Vagina (tissue), 2 donors: ENCODE measurements at regions not wholly inside any gene's neighbourhood (a gene's known extent, or its start where the extent isn't known, plus 50 kb on each side); places are given as distances from the start of the nearest gene placed in this dataset.
"Not testable (repeated sequence)": the region's sequence is repeated elsewhere in the genome, so short reads cannot be mapped to it uniquely, and the experiment has no call there.

Experiments
- DNase-seq, 2 donors: peaks; one replicate each; pipeline ENCODE4 v3.0.0-alpha.2; 2017; ENCODE audit errors: extremely low spot score in 2 of 2
- H3K27ac ChIP-seq: fragments of 200-600 bp; sonication (generic); one replicate; pipeline ENCODE4 v1.5.1; 2019
- H3K27me3 ChIP-seq: fragments of 200-600 bp; sonication (generic); one replicate; pipeline ENCODE4 v1.5.1; 2019
- H3K36me3 ChIP-seq, 2 donors: fragments of 200-600 bp; sonication (generic); one replicate each; pipeline ENCODE4 v1.5.1; 2017 to 2019
- H3K4me1 ChIP-seq: fragments of 200-600 bp; sonication (generic); one replicate; pipeline ENCODE4 v1.5.1; 2019
- H3K4me3 ChIP-seq, 2 donors: fragments of 200-600 bp; sonication (generic); 1 replicate in 1 of 2; 2 replicates in 1 of 2; pipeline ENCODE4 v1.5.1; 2016 to 2019
- H3K9me3 ChIP-seq: fragments of 200-600 bp; sonication (generic); one replicate; pipeline ENCODE4 v1.5.1; 2019
- CTCF ChIP-seq, 3 experiments: fragments of 450-650 bp in 2 of 3; fragments of 200-600 bp in 1 of 3; sonication (generic) in 1 of 3; IDR thresholded peaks; one replicate each; pipeline ENCODE4 v1.5.1; 2017 to 2019; ENCODE audit warnings: antibody characterized with exemption in 3 of 3, mild to moderate bottlenecking in 2 of 3, moderate library complexity in 2 of 3
- POLR2A ChIP-seq, 2 donors: fragments of 450-650 bp; IDR thresholded peaks; one replicate each; pipeline ENCODE4 v1.6.1; 2017; ENCODE audit warnings: antibody characterized with exemption in 2 of 2, mild to moderate bottlenecking in 2 of 2, moderate library complexity in 2 of 2
- POLR2AphosphoS5 ChIP-seq, 2 donors: sonication (generic); formaldehyde crosslinking; IDR thresholded peaks; one replicate each; pipeline ENCODE4 v1.9.0; 2017; ENCODE audit warnings: antibody characterized with exemption in 2 of 2, mild to moderate bottlenecking in 2 of 2, low read depth in 1 of 2; ENCODE audit not compliant: insufficient read depth in 1 of 2
- intact Hi-C: fragments of 100-400 bp; cut with DNase I; formaldehyde crosslinking; loops from one replicate; pipeline ENCODE4 v1.15.1; 2023

- Histone ChIP-seq H3K9me3 (no peaks in the 10 kb centered on the region), H3K27ac (no peak overlapping the region), H3K36me3 (no peaks in the 10 kb centered on the region), H3K4me3 (no peak overlapping the region), H3K27me3 (no peaks in the 10 kb centered on the region), H3K4me1 (no peaks in the 10 kb centered on the region)
- no peak for DNase-seq
- TF ChIP-seq POLR2AphosphoS5 (IDR thresholded peaks at IDR 0.05; ENCODE audit: insufficient read depth in 1 of 2, low read depth in 1 of 2): no peak
- no peak for TF ChIP-seq POLR2A (IDR thresholded peaks at IDR 0.05)
- no peak for TF ChIP-seq CTCF (IDR thresholded peaks at IDR 0.05)
- intact Hi-C loops: no loop called here
These were observed 1209.8 kb upstream of the ACO1 start for GRCh38 chr9:31174681-31175080.

GRCh38 chr9:31183866-31184265 lies 1200.6 kb upstream of the ACO1 start:
- Histone ChIP-seq H3K4me3 (no peak overlapping the region), H3K36me3 (no peaks in the 10 kb centered on the region), H3K9me3 (no peaks in the 10 kb centered on the region), H3K4me1 (no peaks in the 10 kb centered on the region), H3K27ac (no peak overlapping the region), H3K27me3 (no peaks in the 10 kb centered on the region)
- TF ChIP-seq POLR2AphosphoS5 (IDR thresholded peaks at IDR 0.05; ENCODE audit: insufficient read depth in 1 of 2, low read depth in 1 of 2) (no peak), POLR2A (IDR thresholded peaks at IDR 0.05) (no peak), CTCF (IDR thresholded peaks at IDR 0.05) (no peak)
- no peak for DNase-seq
- intact Hi-C loops: no loop called here

- intact Hi-C loops: no loop called here
- Histone ChIP-seq H3K4me3 (no peak overlapping the region), H3K27ac (no peak overlapping the region), H3K9me3 (no peaks in the 10 kb centered on the region), H3K36me3 (no peaks in the 10 kb centered on the region), H3K4me1 (no peaks in the 10 kb centered on the region), H3K27me3 (no peaks in the 10 kb centered on the region)
- TF ChIP-seq CTCF (IDR thresholded peaks at IDR 0.05): no peak
- no peak for TF ChIP-seq POLR2AphosphoS5 (IDR thresholded peaks at IDR 0.05; ENCODE audit: insufficient read depth in 1 of 2, low read depth in 1 of 2)
- no peak for TF ChIP-seq POLR2A (IDR thresholded peaks at IDR 0.05)
- no peak for DNase-seq
These were observed 1198.6 kb upstream of the ACO1 start for GRCh38 chr9:31185831-31186230.

GRCh38 chr9:31188496-31188895 lies 1195.9 kb upstream of the ACO1 start:
- no peaks in the 10 kb centered on the region for H3K36me3 ChIP-seq
- no peaks in the 10 kb centered on the region for H3K27me3 ChIP-seq
- H3K9me3 ChIP-seq: no peaks in the 10 kb centered on the region
- DNase-seq: no peak
- no peaks in the 10 kb centered on the region for H3K4me1 ChIP-seq
- no peak overlapping the region for H3K27ac ChIP-seq
- intact Hi-C loops: no loop called here
- TF ChIP-seq POLR2AphosphoS5 (IDR thresholded peaks at IDR 0.05; ENCODE audit: insufficient read depth in 1 of 2, low read depth in 1 of 2) (no peak), POLR2A (IDR thresholded peaks at IDR 0.05) (no peak), CTCF (IDR thresholded peaks at IDR 0.05) (no peak)
- no peak overlapping the region for H3K4me3 ChIP-seq

- Histone ChIP-seq H3K4me1 (no peaks in the 10 kb centered on the region), H3K27ac (no peak overlapping the region), H3K36me3 (no peaks in the 10 kb centered on the region), H3K4me3 (no peak overlapping the region), H3K9me3 (no peaks in the 10 kb centered on the region), H3K27me3 (no peaks in the 10 kb centered on the region)
- no peak for DNase-seq
- TF ChIP-seq POLR2A (IDR thresholded peaks at IDR 0.05): no peak
- intact Hi-C loops: no loop called here
These were observed 1173.4 kb upstream of the ACO1 start for GRCh38 chr9:31210978-31211570.

- DNase-seq, intact Hi-C loops, H3K9me3 ChIP-seq: not testable (repeated sequence)
These were observed 1154.5 kb upstream of the ACO1 start for GRCh38 chr9:31229976-31230375.

More at GRCh38 chr9:31229976-31230375, 1154.5 kb upstream of the ACO1 start:
- not testable (repeated sequence) for H3K4me1 ChIP-seq, H3K27me3 ChIP-seq, H3K27ac ChIP-seq, H3K36me3 ChIP-seq, H3K4me3 ChIP-seq
